ENCODE measurements at regions not wholly inside any gene's neighbourhood (a gene's known extent, or its start where the extent isn't known, plus 50 kb on each side); places are given as distances from the start of the nearest gene placed in this dataset.
"Not testable (repeated sequence)": the region's sequence is repeated elsewhere in the genome, so short reads cannot be mapped to it uniquely, and the experiment has no call there.

DNA sequence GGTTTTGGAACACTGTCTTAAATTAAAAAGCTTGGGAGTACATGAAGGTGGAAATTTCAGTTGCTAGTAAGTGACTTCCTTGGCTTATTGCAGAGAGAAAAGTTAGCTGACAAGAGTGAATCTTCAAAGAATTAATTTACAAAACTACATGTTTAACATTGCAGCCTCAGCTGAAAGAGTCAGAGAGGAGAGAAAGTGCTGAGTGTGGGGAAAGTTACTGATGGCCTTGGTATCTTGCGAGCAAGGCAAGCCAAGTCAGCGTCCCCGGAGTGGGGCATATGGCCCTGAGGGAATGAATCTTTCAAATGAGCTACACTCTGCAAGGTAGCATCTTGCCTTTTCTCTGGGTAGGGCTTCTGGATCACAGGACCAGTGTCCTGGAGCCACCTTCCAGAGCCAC lies 131.3 kb downstream of the LPIN1 start:
- no peak for TF ChIP-seq ZFX (IDR thresholded peaks at IDR 0.05; ENCODE audit: borderline replicate concordance)
- TF ChIP-seq, protein P1, sequence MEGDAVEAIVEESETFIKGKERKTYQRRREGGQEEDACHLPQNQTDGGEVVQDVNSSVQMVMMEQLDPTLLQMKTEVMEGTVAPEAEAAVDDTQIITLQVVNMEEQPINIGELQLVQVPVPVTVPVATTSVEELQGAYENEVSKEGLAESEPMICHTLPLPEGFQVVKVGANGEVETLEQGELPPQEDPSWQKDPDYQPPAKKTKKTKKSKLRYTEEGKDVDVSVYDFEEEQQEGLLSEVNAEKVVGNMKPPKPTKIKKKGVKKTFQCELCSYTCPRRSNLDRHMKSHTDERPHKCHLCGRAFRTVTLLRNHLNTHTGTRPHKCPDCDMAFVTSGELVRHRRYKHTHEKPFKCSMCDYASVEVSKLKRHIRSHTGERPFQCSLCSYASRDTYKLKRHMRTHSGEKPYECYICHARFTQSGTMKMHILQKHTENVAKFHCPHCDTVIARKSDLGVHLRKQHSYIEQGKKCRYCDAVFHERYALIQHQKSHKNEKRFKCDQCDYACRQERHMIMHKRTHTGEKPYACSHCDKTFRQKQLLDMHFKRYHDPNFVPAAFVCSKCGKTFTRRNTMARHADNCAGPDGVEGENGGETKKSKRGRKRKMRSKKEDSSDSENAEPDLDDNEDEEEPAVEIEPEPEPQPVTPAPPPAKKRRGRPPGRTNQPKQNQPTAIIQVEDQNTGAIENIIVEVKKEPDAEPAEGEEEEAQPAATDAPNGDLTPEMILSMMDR (IDR thresholded peaks at IDR 0.05), result no peak
- no peak overlapping the region for H3K27ac ChIP-seq

DNA sequence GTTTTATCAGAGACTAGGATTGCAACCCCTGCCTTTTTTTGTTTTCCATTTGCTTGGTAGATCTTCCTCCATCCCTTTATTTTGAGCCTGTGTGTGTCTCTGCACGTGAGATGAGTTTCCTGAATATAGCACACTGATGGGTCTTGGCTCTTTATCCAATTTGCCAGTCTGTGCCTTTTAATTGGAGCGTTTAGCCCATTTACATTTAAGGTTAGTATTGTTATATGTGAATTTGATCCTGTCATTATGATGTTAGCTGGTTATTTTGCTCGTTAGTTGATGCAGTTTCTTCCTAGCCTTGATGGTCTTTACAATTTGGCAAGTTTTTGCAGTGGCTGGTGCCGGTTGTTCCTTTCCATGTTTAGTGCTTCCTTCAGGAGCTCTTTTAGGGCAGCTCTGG lies 138.8 kb downstream of the LPIN1 start:
- not testable (repeated sequence) for H3K27ac ChIP-seq

GRCh38 chr2:11886899-11887298 lies 140.5 kb downstream of the LPIN1 start:
- H3K27ac ChIP-seq, result not testable (repeated sequence)

DNA sequence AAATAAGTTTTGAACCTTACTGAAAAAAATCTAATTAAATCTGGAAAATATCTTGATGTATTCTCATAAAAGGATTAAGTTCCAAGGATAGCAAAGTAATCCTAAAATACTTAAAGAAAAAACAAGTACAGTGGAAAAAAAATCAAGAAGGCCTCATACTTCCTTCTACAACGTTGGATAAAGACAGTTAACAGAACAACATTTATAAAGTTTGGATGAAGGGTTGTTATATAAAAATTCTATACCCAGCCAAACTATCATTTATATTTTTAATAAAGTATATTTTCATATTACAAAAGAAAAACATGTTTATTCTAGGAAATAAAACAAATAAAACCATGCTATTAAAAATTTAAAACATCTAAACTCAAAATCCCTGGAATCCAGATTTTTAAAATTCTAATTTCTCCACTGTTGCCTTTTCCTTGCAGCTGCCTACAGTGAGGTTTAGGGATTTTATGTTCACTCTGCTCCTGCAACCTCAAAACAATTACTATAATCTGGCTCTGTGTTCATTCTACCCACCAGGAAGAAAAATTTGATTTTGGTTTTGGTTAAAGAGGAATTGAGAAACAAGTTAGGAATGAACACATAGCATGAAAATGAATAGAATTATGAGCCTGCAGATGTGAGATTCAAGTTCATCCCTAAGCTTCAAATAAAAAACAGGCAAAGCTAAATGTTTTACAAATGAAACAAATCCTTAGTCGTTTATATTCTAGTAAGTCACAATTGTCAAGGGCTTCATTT lies 142.8 kb downstream of the LPIN1 start:
- no peak for TF ChIP-seq ZFX (IDR thresholded peaks at IDR 0.05; ENCODE audit: borderline replicate concordance)
- TF ChIP-seq, protein P1 (IDR thresholded peaks at IDR 0.05), result no peak
- no peak overlapping the region for H3K27ac ChIP-seq

GRCh38 chr2:11889854-11890253 lies 143.4 kb downstream of the LPIN1 start:
- TF ChIP-seq, protein P1 (IDR thresholded peaks at IDR 0.05), result no peak
- TF ChIP-seq ZFX (IDR thresholded peaks at IDR 0.05; ENCODE audit: borderline replicate concordance), result no peak
- no peak overlapping the region for H3K27ac ChIP-seq

GRCh38 chr2:11891028-11891427 lies 144.6 kb downstream of the LPIN1 start:
- no peak for TF ChIP-seq ZFX (IDR thresholded peaks at IDR 0.05; ENCODE audit: borderline replicate concordance)
- TF ChIP-seq, protein P1 (IDR thresholded peaks at IDR 0.05), result no peak
- H3K27ac ChIP-seq, result no peak overlapping the region

DNA sequence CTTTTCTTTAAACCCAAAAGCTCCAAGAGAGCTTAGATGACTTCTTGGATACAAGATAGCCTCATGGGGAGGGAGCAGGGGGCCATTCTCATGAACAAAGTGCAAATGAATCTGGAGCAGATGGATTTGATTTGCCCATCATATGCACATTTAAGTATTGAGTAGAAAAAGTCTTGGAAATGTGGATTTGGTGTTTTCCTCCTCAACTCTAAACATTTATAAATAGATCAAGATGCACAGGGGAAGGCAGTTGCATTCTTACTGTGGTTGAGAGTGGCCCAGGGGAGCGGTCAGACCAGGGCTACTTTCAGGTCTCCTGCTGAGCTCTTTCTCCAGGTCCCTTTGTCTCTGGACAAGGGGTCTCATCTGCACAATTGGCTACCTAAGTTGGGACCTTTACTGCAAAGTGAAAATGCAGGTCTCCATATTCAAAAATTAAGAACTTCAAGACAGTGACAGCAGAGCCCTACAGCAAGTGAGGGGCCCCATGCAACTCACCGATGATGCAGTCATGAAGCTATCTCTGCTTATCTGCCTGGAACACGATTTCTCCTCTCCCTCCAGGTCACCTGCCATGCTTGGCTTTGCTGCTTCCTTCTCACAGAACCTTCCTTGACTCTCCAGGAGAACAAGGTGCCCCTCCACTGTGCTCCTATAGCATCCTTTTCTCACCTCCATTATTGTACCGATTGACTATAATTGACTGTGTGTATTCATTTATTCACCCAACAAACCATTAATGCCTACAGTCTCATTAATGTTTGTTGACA lies 145.4 kb downstream of the LPIN1 start:
- TF ChIP-seq ZFX (IDR thresholded peaks at IDR 0.05; ENCODE audit: borderline replicate concordance), result no peak
- TF ChIP-seq, protein P1 (IDR thresholded peaks at IDR 0.05), result no peak
- no peak overlapping the region for H3K27ac ChIP-seq

DNA sequence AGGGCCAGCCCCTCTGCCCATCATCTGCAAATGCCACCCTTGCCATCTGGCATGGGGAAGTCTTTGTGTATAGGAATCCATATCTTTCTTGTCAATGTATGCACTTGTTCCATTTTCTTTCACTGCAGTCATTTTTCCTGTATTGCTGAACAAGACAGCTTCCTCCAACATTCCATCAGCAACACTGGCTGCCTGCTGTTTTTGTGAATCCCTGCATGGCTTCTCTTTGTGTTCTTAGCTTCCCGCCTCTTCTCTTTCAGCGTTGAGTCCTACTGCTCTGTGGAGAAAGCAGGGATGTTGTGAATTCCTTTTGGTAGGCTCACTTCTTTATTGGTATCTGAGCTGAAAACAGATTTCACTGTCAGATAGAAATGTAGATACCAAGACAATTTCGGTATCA lies 150.0 kb downstream of the LPIN1 start:
- H3K27ac ChIP-seq, result no peak overlapping the region
- TF ChIP-seq, protein P1 (IDR thresholded peaks at IDR 0.05), result no peak
- no peak for TF ChIP-seq ZFX (IDR thresholded peaks at IDR 0.05; ENCODE audit: borderline replicate concordance)

Data from 22Rv1 (cell line).